Activated CD4-positive, alpha-beta T cell treated with anti-CD3 and anti-CD28 coated beads, Interleukin-2, amount 50 U/mL, for 24 hours (primary cell): ENCODE measurements at regions not wholly inside any gene's neighbourhood (a gene's known extent, or its start where the extent isn't known, plus 50 kb on each side); places are given as distances from the start of the nearest gene placed in this dataset.
"Not testable (repeated sequence)": the region's sequence is repeated elsewhere in the genome, so short reads cannot be mapped to it uniquely, and the experiment has no call there.

ENCODE experiments used
- DNase-seq, 2 donors: peaks; one replicate each; pipeline ENCODE4 v3.0.0-alpha.2; 2020; ENCODE audit warnings: low read depth in 1 of 2, low spot score in 1 of 2

GRCh38 chr1:112818990-112819689 is 104.0 kb upstream of the PPM1J start:
- no peak for DNase-seq

- DNase-seq = no peak
These were observed 102.6 kb upstream of the PPM1J start for GRCh38 chr1:112817555-112818373.

GRCh38 chr1:112815376-112815775 is 100.2 kb upstream of the PPM1J start:
- no peak for DNase-seq

GRCh38 chr1:112814645-112815044 is 99.5 kb upstream of the PPM1J start:
- DNase-seq = not testable (repeated sequence)

- DNase-seq = peak; percentile 28 to 48
These were observed 93.9 kb upstream of the PPM1J start for GRCh38 chr1:112808861-112809684.

- DNase-seq = no peak
These were observed 92.9 kb upstream of the PPM1J start for GRCh38 chr1:112807999-112808398.

- DNase-seq = no peak
These were observed 92.0 kb upstream of the PPM1J start for GRCh38 chr1:112807117-112807516.

GRCh38 chr1:112806090-112806642 is 91.0 kb upstream of the PPM1J start:
- DNase-seq = no peak

GRCh38 chr1:112805155-112805853 is 90.2 kb upstream of the PPM1J start:
- DNase-seq = no peak

GRCh38 chr1:112803906-112804762 is 89.0 kb upstream of the PPM1J start:
- DNase-seq = peak; percentile 13 to 39

- DNase-seq = no peak
These were observed 85.2 kb upstream of the PPM1J start for GRCh38 chr1:112800289-112800688.

- DNase-seq = no peak
These were observed 83.2 kb upstream of the PPM1J start for GRCh38 chr1:112798292-112798691.

GRCh38 chr1:112797224-112797623 is 82.1 kb upstream of the PPM1J start:
- DNase-seq = no peak

- DNase-seq = no peak
These were observed 79.6 kb upstream of the PPM1J start for GRCh38 chr1:112794654-112795239.

- no peak for DNase-seq
These were observed 78.8 kb upstream of the PPM1J start for GRCh38 chr1:112793631-112794565.

GRCh38 chr1:112791723-112792104 is 76.6 kb upstream of the PPM1J start:
- no peak for DNase-seq

- DNase-seq = no peak
These were observed 76.0 kb upstream of the PPM1J start for GRCh38 chr1:112790920-112791722.

GRCh38 chr1:112788561-112788960 is 73.4 kb upstream of the PPM1J start:
- no peak for DNase-seq
